CD4-positive, alpha-beta T cell (primary cell): ENCODE measurements at regions not wholly inside any gene's neighbourhood (a gene's known extent, or its start where the extent isn't known, plus 50 kb on each side); places are given as distances from the start of the nearest gene placed in this dataset.

Experiments used
- ATAC-seq: fragments of 200-7000 bp; cut with Tn5 transposase; one replicate; pipeline ENCODE4 v1.10.0; 2022; ENCODE audit warnings: mild to moderate bottlenecking; ENCODE audit not compliant: poor library complexity
- CTCF ChIA-PET: fragments of 350-600 bp; sonication (Branson Sonifier 250); formaldehyde crosslinking; loops from one replicate; lab custom pipeline; 2021; ENCODE audit warnings: antibody characterized with exemption, inconsistent platforms; lab: Charles Lee
- POLR2A ChIA-PET: fragments of 350-600 bp; sonication (Branson Sonifier 250); formaldehyde crosslinking; loops from one replicate; lab custom pipeline; 2021; ENCODE audit warnings: antibody characterized with exemption, inconsistent platforms; lab: Charles Lee
- DNase-seq, 14 experiments: peaks; one replicate each; pipeline ENCODE4 v3.0.0-alpha.2; 2013 to 2020; ENCODE audit warnings: mixed read lengths in 2 of 14
- H3K27ac ChIP-seq, 2 donors: one replicate each; pipeline versions ENCODE4 v1.5.1 to v1.7.0; 2013; ENCODE audit warnings: low read length in 2 of 2, low read depth in 1 of 2, mild to moderate bottlenecking in 1 of 2
- H3K27me3 ChIP-seq, 2 experiments: 1 replicate in 1 of 2; 2 replicates in 1 of 2; pipeline versions ENCODE4 v1.6.1 to v1.7.0; 2013; ENCODE audit warnings: low read length in 2 of 2, control low read depth in 1 of 2, mild to moderate bottlenecking in 1 of 2, moderate library complexity in 1 of 2; ENCODE audit not compliant: insufficient read depth in 2 of 2, control insufficient read depth in 1 of 2
- H3K36me3 ChIP-seq: one replicate; pipeline ENCODE4 v1.6.1; 2013; ENCODE audit warnings: low read length, control low read depth; ENCODE audit not compliant: insufficient read depth
- H3K4me1 ChIP-seq: one replicate; pipeline ENCODE4 v1.6.1; 2013; ENCODE audit warnings: low read length, control low read depth; ENCODE audit not compliant: insufficient read depth
- H3K4me3 ChIP-seq: one replicate; pipeline ENCODE4 v1.5.1; 2013; ENCODE audit warnings: mild to moderate bottlenecking, low read length, moderate library complexity
- H3K9me3 ChIP-seq, 2 experiments: 1 replicate in 1 of 2; 2 replicates in 1 of 2; pipeline versions ENCODE4 v1.6.1 to v1.7.0; 2013; ENCODE audit warnings: low read length in 2 of 2, mild to moderate bottlenecking in 2 of 2, control low read depth in 1 of 2, moderate library complexity in 1 of 2; ENCODE audit not compliant: control insufficient read depth in 1 of 2, insufficient read depth in 1 of 2
- H3K27ac Mint-ChIP-seq: one replicate; pipeline ENCODE4 v1.8.0; 2020; ENCODE audit warnings: mixed read lengths
- H3K27me3 Mint-ChIP-seq: one replicate; pipeline ENCODE4 v1.8.0; 2021; ENCODE audit warnings: mixed read lengths
- H3K36me3 Mint-ChIP-seq: one replicate; pipeline ENCODE4 v1.8.0; 2021; ENCODE audit warnings: low read depth, mixed read lengths
- H3K4me1 Mint-ChIP-seq: one replicate; pipeline ENCODE4 v1.8.0; 2021; ENCODE audit warnings: low read depth, mixed read lengths
- H3K4me3 Mint-ChIP-seq: one replicate; pipeline ENCODE4 v1.8.0; 2020; ENCODE audit warnings: mild to moderate bottlenecking, mixed read lengths
- H3K9me3 Mint-ChIP-seq: one replicate; pipeline ENCODE4 v1.8.0; 2020; ENCODE audit warnings: mixed read lengths
- CTCF ChIP-seq: fragments of 200-600 bp; IDR thresholded peaks from one replicate; pipeline ENCODE4 v1.8.0; 2022; ENCODE audit warnings: antibody characterized with exemption, mild to moderate bottlenecking
- intact Hi-C, 2 experiments: fragments of 100-400 bp; cut with DNase I in 1 of 2; cut with micrococcal nuclease in 1 of 2; formaldehyde crosslinking; loops; one replicate each; pipeline versions ENCODE4 v1.15.1 to v1.9.0; 2023 to 2025; cut with DNase I, micrococcal nuclease

DNA sequence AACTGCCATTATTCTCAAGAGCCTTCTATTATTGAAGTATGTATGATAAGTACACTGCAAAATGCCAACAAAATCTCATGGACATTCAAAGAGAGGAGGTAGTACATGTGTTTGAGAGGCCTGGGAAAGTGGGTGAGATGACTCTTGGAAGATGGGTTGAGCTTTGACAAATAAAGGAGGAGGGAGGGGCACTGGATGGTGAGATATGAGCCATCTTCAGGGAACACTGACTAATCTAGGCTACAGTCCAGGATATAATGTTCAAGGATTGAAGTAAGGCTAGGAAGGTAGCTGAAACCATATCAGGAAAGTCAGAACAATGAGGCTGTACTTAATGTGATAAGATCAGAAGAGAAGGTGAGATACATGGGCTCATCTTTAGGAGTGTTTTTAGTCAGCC is 559.7 kb downstream of the ZEB2 start:
- Histone ChIP-seq H3K27me3 (no peaks in the 10 kb centered on the region), H3K4me1 (no peaks in the 10 kb centered on the region), H3K9me3 (no peaks in the 10 kb centered on the region), H3K36me3 (no peaks in the 10 kb centered on the region), H3K4me3 (no peak overlapping the region), H3K27ac (no peak overlapping the region)
- H3K27me3 Mint-ChIP-seq = no peaks in the 10 kb centered on the region
- ChIA-PET POLR2A (no interaction called here), CTCF (interaction anchor here (1.5 kb wide), 1 partner anchor 38 kb away, joined by 3 read pairs; no protein-coding TSS in a partner anchor)
- H3K4me1 Mint-ChIP-seq = no peaks in the 10 kb centered on the region
- no peaks in the 10 kb centered on the region for H3K36me3 Mint-ChIP-seq
- H3K4me3 Mint-ChIP-seq = no peak overlapping the region
- no peak for ATAC-seq
- H3K9me3 Mint-ChIP-seq = no peaks in the 10 kb centered on the region
- no peak for DNase-seq
- intact Hi-C loops = no loop called here
- no peak overlapping the region for H3K27ac Mint-ChIP-seq
- no peak for TF ChIP-seq CTCF

DNA sequence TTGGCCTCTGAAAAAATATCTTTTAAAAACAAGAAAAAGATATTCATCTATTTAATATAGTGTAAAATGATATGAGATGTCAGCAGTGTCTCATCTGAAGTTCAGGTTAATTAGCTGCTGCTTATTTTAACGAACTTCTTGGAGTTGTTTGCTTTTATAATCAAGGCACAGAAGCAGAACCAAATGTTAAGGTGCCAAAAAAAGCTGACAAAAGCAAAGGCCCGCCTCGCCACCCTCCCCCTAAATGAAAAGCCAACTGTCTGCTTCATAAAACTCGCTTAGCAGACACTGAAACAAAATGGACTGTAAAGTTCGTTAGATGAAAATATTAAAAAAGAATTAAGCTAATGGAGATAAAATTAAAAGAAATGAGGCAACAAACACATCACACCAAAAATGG is 562.6 kb downstream of the ZEB2 start:
- DNase-seq = no peak
- no peak overlapping the region for H3K4me3 Mint-ChIP-seq
- no peaks in the 10 kb centered on the region for H3K36me3 Mint-ChIP-seq
- Histone ChIP-seq H3K27me3 (no peaks in the 10 kb centered on the region), H3K27ac (no peak overlapping the region), H3K36me3 (no peaks in the 10 kb centered on the region), H3K9me3 (no peaks in the 10 kb centered on the region), H3K4me1 (no peaks in the 10 kb centered on the region), H3K4me3 (no peak overlapping the region)
- H3K27ac Mint-ChIP-seq = no peak overlapping the region
- CTCF ChIA-PET = interaction anchor here (1.2 kb wide), 1 partner anchor 10 kb away, joined by 4 read pairs; no protein-coding TSS in a partner anchor
- intact Hi-C loops = no loop called here
- no peaks in the 10 kb centered on the region for H3K27me3 Mint-ChIP-seq
- H3K4me1 Mint-ChIP-seq = no peaks in the 10 kb centered on the region
- ATAC-seq = no peak
- POLR2A ChIA-PET = no interaction called here
- no peaks in the 10 kb centered on the region for H3K9me3 Mint-ChIP-seq
- no peak for TF ChIP-seq CTCF

- no peaks in the 10 kb centered on the region for H3K27me3 Mint-ChIP-seq
- H3K4me1 ChIP-seq = no peaks in the 10 kb centered on the region
- no peaks in the 10 kb centered on the region for H3K27me3 ChIP-seq
- ATAC-seq (no peak), DNase-seq (no peak)
- ChIA-PET POLR2A (no interaction called here), CTCF (no interaction called here)
- H3K4me3 Mint-ChIP-seq = no peak overlapping the region
- intact Hi-C loops = no loop called here
- H3K27ac ChIP-seq = no peak overlapping the region
- TF ChIP-seq CTCF = no peak
- no peaks in the 10 kb centered on the region for H3K36me3 ChIP-seq
- H3K4me1 Mint-ChIP-seq = no peaks in the 10 kb centered on the region
- no peak overlapping the region for H3K27ac Mint-ChIP-seq
- no peaks in the 10 kb centered on the region for H3K36me3 Mint-ChIP-seq
- H3K4me3 ChIP-seq = no peak overlapping the region
- H3K9me3 Mint-ChIP-seq = no peaks in the 10 kb centered on the region
- no peaks in the 10 kb centered on the region for H3K9me3 ChIP-seq
Measured at GRCh38 chr2:143955401-143956065, 564.4 kb downstream of the ZEB2 start.
